LNCAP (cell line): ENCODE measurements at regions not wholly inside any gene's neighbourhood (a gene's known extent, or its start where the extent isn't known, plus 50 kb on each side); places are given as distances from the start of the nearest gene placed in this dataset.

Experiments
- TF ChIP-seq, protein P1 (sequence below): fragments of 450-650 bp; IDR thresholded peaks from 2 replicates; pipeline ENCODE4 v1.5.1; 2017; ENCODE audit warnings: mild to moderate bottlenecking

DNA sequence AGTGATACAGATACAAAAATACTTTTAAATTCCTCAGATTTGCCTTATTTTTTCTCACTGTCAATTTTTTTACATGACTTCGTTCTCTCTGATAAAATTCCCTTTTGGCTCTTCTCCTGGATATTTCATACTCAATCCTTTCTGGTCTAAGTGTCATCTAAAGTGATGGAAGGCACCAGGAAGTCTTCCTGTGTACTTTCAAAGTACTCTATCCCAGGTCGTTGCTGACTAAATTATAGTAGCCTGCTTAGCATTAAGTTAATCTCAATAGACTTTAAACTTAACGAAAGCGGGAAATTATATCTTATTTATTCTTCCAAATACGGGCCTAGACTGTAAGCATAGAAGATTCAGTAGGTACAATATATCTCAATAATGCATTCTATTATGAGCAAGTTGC, 67.8 kb downstream of the CASP12 start:
- TF ChIP-seq, protein P1, sequence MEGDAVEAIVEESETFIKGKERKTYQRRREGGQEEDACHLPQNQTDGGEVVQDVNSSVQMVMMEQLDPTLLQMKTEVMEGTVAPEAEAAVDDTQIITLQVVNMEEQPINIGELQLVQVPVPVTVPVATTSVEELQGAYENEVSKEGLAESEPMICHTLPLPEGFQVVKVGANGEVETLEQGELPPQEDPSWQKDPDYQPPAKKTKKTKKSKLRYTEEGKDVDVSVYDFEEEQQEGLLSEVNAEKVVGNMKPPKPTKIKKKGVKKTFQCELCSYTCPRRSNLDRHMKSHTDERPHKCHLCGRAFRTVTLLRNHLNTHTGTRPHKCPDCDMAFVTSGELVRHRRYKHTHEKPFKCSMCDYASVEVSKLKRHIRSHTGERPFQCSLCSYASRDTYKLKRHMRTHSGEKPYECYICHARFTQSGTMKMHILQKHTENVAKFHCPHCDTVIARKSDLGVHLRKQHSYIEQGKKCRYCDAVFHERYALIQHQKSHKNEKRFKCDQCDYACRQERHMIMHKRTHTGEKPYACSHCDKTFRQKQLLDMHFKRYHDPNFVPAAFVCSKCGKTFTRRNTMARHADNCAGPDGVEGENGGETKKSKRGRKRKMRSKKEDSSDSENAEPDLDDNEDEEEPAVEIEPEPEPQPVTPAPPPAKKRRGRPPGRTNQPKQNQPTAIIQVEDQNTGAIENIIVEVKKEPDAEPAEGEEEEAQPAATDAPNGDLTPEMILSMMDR = no peak

DNA sequence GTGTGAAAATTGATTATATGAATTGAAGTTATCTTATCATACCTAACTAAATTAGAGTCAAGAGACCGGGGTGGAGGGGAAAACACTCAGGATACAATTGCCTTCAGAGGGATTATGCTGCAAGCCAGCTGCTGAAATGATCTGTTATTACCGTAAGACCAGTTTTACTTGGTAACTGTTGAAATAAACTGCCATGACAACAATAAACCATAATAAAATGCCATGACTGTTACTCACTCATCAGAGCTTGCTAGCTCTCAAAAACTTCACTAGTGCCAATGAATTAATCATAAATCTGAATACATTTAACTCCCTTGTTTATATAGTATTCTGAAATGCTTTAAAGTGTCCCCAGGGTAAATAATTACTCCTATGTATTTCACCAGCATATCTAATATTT, 68.2 kb downstream of the CASP12 start:
- TF ChIP-seq, protein P1 = no peak

DNA sequence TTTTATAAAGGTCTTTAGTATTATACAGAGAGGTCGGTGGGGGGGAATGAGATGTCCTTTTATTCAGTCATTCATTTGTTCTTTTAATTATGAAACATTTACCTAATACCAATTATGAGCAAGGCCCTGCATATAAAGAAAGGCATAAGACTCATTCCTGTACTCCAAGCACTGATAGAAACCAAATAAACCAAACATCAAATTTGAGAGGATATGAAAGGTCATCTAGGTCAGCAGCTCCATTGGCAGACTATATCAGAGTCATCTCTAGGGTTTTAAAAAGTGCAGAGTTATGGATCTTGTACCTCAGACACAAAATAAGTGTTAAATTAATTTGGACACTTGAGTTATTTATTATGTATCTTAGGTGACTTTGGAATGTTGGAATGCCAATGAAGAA, 71.5 kb downstream of the CASP12 start:
- TF ChIP-seq, protein P1 = no peak

DNA sequence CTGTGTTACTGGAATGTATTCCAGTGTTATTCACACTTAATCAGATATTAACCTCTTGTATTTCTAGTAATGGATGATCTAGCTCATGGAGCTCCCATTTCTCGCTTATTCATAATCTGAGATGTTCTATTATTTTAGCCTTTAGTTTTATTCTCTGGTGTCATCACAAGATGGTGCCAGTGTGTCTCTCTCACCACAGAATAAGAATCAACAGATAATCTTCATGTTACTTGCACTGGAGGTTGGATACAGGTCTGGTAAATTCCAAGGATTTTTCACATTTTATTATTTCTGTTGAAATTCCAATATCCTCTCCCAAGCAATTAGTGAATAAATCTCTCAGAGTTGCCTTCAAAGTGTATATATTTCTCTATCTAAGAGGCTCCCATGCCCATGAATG, 74.6 kb downstream of the CASP12 start:
- TF ChIP-seq, protein P1 = no peak

DNA sequence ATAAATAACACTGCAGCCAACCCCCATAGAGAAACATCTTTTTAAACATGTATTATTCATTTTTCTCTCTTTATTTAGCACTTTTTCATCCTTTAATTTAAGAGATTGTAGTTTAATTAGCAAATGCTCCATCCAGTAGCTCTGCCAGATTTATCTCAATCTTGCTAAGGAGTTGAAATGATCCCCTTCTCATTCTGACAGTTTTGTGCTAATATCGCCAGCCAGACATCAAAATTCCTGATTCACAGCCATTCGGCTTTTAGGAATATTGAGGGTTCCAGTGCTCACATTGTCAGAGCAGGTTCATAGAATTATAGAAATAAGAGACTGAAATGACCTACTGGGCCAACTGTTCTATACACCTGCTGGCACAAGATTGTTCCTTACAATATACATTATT, 77.8 kb downstream of the CASP12 start:
- TF ChIP-seq, protein P1 = no peak

DNA sequence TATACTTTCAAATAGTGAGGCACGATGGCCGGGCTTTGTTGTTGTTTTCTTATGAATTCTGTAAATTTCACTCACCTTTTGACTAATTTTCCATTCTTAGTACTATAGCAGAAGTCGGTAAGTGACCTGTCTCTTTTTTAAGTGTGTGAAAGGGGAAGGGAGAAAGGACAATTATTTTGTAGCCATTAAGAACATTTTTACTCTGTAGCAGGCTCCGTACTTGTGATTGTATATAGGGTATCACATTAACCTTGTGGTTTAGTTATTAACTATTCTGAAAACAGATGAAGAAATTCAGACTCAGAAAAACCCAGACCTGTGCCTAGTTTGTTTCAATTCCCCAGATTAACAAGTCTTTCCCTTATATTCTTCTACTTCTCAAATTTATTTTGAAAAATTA, 78.7 kb downstream of the CASP12 start:
- TF ChIP-seq, protein P1 = no peak

DNA sequence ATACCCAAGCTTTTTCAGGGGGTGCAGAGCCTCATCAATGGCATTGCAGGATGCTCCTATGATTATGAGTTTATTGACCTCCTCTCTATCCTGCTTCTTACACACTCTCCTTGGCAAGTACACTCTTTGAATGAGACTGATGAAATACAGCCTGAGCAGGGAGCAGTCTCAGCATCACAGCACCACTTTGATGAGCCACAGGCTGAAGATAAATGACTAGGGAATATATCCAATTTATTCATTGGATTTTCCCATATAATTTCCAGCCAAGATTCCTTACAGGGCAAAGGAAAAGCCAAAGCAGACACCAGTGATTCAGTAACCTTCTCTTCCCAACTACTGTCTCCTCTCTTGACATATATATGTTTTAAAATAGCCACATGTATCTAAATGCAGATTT, 79.2 kb downstream of the CASP12 start:
- TF ChIP-seq, protein P1 = no peak

DNA sequence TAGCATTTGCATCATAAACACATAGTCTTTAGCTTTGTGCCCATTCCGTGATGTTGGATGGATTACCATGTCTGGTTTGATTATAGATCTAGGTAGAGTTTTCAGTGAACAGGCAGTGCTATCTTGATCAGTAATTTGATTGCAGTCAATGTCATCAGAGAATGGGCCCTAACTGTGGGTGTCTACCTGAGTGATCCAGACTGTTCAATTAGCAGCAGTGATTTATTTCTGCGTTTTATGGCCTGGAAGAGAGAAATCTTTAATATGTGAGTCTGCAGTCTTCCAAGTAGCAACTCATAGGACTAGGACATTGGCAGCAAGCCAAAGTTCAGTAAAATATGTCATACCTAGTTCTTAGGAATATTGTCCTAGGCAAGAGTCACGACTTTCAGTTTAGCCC, 80.3 kb downstream of the CASP12 start:
- TF ChIP-seq, protein P1 = no peak
